ENCODE measurements at regions not wholly inside any gene's neighbourhood (a gene's known extent, or its start where the extent isn't known, plus 50 kb on each side); places are given as distances from the start of the nearest gene placed in this dataset.

DNA sequence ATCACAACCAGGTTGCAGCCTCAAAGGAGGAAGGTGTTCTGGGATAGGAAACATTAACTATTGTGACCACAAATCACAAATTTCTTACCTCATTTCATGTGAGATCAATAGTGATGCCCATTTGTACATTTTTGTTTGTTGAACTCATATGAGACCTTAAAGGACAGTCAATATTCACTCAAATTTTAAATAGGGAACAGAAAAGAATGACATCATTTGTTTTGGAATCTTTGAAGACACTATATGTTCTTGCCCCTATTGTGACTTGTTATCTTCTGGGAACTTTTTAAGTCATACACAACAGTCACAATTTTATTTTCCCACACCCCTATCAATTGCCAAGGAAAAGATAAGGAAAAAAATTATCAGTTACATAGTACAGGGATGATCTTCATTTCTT is 346.5 kb downstream of the ARAP2 start:
- TF ChIP-seq, protein P1, sequence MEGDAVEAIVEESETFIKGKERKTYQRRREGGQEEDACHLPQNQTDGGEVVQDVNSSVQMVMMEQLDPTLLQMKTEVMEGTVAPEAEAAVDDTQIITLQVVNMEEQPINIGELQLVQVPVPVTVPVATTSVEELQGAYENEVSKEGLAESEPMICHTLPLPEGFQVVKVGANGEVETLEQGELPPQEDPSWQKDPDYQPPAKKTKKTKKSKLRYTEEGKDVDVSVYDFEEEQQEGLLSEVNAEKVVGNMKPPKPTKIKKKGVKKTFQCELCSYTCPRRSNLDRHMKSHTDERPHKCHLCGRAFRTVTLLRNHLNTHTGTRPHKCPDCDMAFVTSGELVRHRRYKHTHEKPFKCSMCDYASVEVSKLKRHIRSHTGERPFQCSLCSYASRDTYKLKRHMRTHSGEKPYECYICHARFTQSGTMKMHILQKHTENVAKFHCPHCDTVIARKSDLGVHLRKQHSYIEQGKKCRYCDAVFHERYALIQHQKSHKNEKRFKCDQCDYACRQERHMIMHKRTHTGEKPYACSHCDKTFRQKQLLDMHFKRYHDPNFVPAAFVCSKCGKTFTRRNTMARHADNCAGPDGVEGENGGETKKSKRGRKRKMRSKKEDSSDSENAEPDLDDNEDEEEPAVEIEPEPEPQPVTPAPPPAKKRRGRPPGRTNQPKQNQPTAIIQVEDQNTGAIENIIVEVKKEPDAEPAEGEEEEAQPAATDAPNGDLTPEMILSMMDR (IDR thresholded peaks at IDR 0.05; ENCODE audit: poor library complexity): no peak
- TF ChIP-seq EZH2phosphoT487 (IDR thresholded peaks at IDR 0.05; ENCODE audit: low read depth, severe bottlenecking, unreplicated experiment) (no peak), EZH2 (IDR thresholded peaks at IDR 0.05; ENCODE audit: borderline replicate concordance) (no peak)
